Stomach (tissue), 4 donors: ENCODE measurements at regions not wholly inside any gene's neighbourhood (a gene's known extent, or its start where the extent isn't known, plus 50 kb on each side); places are given as distances from the start of the nearest gene placed in this dataset.

Experiments
- CTCF ChIP-seq, 7 experiments: fragments of 450-650 bp in 4 of 7; fragments of 200-600 bp in 3 of 7; sonication (generic) in 3 of 7; IDR thresholded peaks; one replicate each; pipeline ENCODE4 v1.5.1; 2016 to 2019; ENCODE audit warnings: antibody characterized with exemption in 7 of 7, control low read depth in 2 of 7, mild to moderate bottlenecking in 1 of 7
- EP300 ChIP-seq: sonication (generic); formaldehyde crosslinking; IDR thresholded peaks from one replicate; pipeline ENCODE4 v1.6.1; 2017; ENCODE audit warnings: antibody characterized with exemption
- POLR2A ChIP-seq, 4 donors: fragments of 450-650 bp; IDR thresholded peaks; one replicate each; pipeline ENCODE4 v1.6.1; 2016; ENCODE audit warnings: antibody characterized with exemption in 4 of 4, control low read depth in 2 of 4, mild to moderate bottlenecking in 1 of 4, moderate library complexity in 1 of 4
- POLR2AphosphoS5 ChIP-seq, 3 donors: sonication (generic); formaldehyde crosslinking; IDR thresholded peaks; one replicate each; pipeline ENCODE4 v1.6.1; 2016; ENCODE audit warnings: antibody characterized with exemption in 3 of 3

GRCh38 chr5:8058616-8059190 is 189.8 kb downstream of the MTRR start:
- TF ChIP-seq CTCF (IDR thresholded peaks at IDR 0.05) (no peak), POLR2A (IDR thresholded peaks at IDR 0.05) (no peak), POLR2AphosphoS5 (IDR thresholded peaks at IDR 0.05) (no peak), EP300 (no peak)
